Endodermal cell (in vitro differentiated cells): ENCODE measurements at regions not wholly inside any gene's neighbourhood (a gene's known extent, or its start where the extent isn't known, plus 50 kb on each side); places are given as distances from the start of the nearest gene placed in this dataset.
"Not testable (repeated sequence)": the region's sequence is repeated elsewhere in the genome, so short reads cannot be mapped to it uniquely, and the experiment has no call there.

Source experiments
- DNase-seq: peaks from one replicate; pipeline ENCODE4 v3.0.0-alpha.2; 2017
- H3K27ac ChIP-seq: 2 replicates; pipeline ENCODE4 v1.5.1; 2013; ENCODE audit warnings: mild to moderate bottlenecking, low read depth, low read length, moderate library complexity
- H3K27me3 ChIP-seq: 2 replicates; pipeline ENCODE4 v1.6.1; 2013; ENCODE audit warnings: mild to moderate bottlenecking, low read length, moderate library complexity; ENCODE audit not compliant: insufficient read depth, control insufficient read depth, poor library complexity, severe bottlenecking
- H3K36me3 ChIP-seq: 2 replicates; pipeline ENCODE4 v1.7.0; 2013; ENCODE audit warnings: mild to moderate bottlenecking, low read length, moderate library complexity; ENCODE audit not compliant: control insufficient read depth, insufficient read depth
- H3K4me1 ChIP-seq: one replicate; pipeline ENCODE4 v1.7.0; 2013; ENCODE audit warnings: low read length; ENCODE audit not compliant: control insufficient read depth, insufficient read depth
- H3K4me3 ChIP-seq: 2 replicates; pipeline ENCODE4 v1.5.1; 2013; ENCODE audit warnings: mild to moderate bottlenecking, low read length, moderate library complexity
- H3K9ac ChIP-seq: 2 replicates; pipeline ENCODE4 v1.6.1; 2013; ENCODE audit warnings: mild to moderate bottlenecking, low read length, moderate library complexity; ENCODE audit not compliant: poor library complexity, severe bottlenecking; ENCODE audit errors: extremely low read depth
- H3K9me3 ChIP-seq: 2 replicates; pipeline ENCODE4 v1.6.1; 2013; ENCODE audit warnings: mild to moderate bottlenecking, low read length, moderate library complexity; ENCODE audit not compliant: control insufficient read depth
- H3K27ac Mint-ChIP-seq: 2 replicates; pipeline ENCODE4 v1.8.0; 2020; ENCODE audit warnings: mixed read lengths
- H3K27me3 Mint-ChIP-seq: 2 replicates; pipeline ENCODE4 v1.8.0; 2021; ENCODE audit warnings: mild to moderate bottlenecking, mixed read lengths; ENCODE audit not compliant: insufficient read depth
- H3K36me3 Mint-ChIP-seq: 2 replicates; pipeline ENCODE4 v1.8.0; 2020; ENCODE audit warnings: low read depth, mixed read lengths
- H3K4me1 Mint-ChIP-seq: 2 replicates; pipeline ENCODE4 v1.8.0; 2020; ENCODE audit warnings: mixed read lengths
- H3K4me3 Mint-ChIP-seq: 2 replicates; pipeline ENCODE4 v1.8.0; 2020; ENCODE audit warnings: mild to moderate bottlenecking, moderate library complexity, mixed read lengths
- H3K9me3 Mint-ChIP-seq: 2 replicates; pipeline ENCODE4 v1.8.0; 2020; ENCODE audit warnings: mild to moderate bottlenecking, mixed read lengths
- CTCF ChIP-seq: fragments of 200-600 bp; sonication (generic); conservative IDR thresholded peaks from 2 replicates; pipeline ENCODE4 v1.5.0; 2021; ENCODE audit warnings: antibody characterized with exemption, mild to moderate bottlenecking
- WGBS, 2 experiments: methylation state at CpG; one replicate each; pipeline versions ENCODE4 v1.1.5 to v1.1.7; 2013; ENCODE audit warnings: missing lambda C conversion rate in 2 of 2, mixed read lengths in 1 of 2; ENCODE audit not compliant: insufficient coverage in 1 of 2, insufficient read length in 1 of 2; 5-methylcytosine and 5-hydroxymethylcytosine counted together

GRCh38 chr2:176902454-176902853, 310.1 kb upstream of the HNRNPA3 start:
- no peak for DNase-seq
- no peaks in the 10 kb centered on the region for H3K4me1 ChIP-seq
- no peaks in the 10 kb centered on the region for H3K36me3 ChIP-seq
- H3K27ac ChIP-seq: no peak overlapping the region
- H3K4me3 ChIP-seq: no peak overlapping the region
- Mint-ChIP-seq H3K4me1 (no peaks in the 10 kb centered on the region), H3K9me3 (peaks cover 4% of the 10 kb centered on the region), H3K36me3 (no peaks in the 10 kb centered on the region), H3K27ac (no peak overlapping the region), H3K27me3 (no peaks in the 10 kb centered on the region), H3K4me3 (no peak overlapping the region)
- H3K9me3 ChIP-seq: no peaks in the 10 kb centered on the region
- H3K27me3 ChIP-seq: no peaks in the 10 kb centered on the region
- no peak overlapping the region for H3K9ac ChIP-seq
- 80 to 88% methylated on average over 3 to 4 of the region's 4 CpGs for WGBS, 2 experiments
- TF ChIP-seq CTCF: no peak

- H3K36me3 ChIP-seq, H3K9me3 ChIP-seq, H3K36me3 Mint-ChIP-seq, H3K27ac Mint-ChIP-seq, H3K9me3 Mint-ChIP-seq, H3K4me1 Mint-ChIP-seq, H3K4me1 ChIP-seq, H3K27ac ChIP-seq, H3K27me3 Mint-ChIP-seq, H3K4me3 ChIP-seq, DNase-seq, H3K27me3 ChIP-seq, H3K9ac ChIP-seq, H3K4me3 Mint-ChIP-seq: not testable (repeated sequence)
- WGBS, 2 experiments: 95 to 100% methylated on average over 1 to 2 of the region's 2 CpGs
These were observed 308.5 kb upstream of the HNRNPA3 start for GRCh38 chr2:176904053-176904452.

- Mint-ChIP-seq H3K4me1 (no peaks in the 10 kb centered on the region), H3K36me3 (no peaks in the 10 kb centered on the region), H3K27ac (no peak overlapping the region), H3K27me3 (no peaks in the 10 kb centered on the region), H3K9me3 (peaks cover 4% of the 10 kb centered on the region), H3K4me3 (no peak overlapping the region)
- TF ChIP-seq CTCF: no peak
- H3K36me3 ChIP-seq: no peaks in the 10 kb centered on the region
- no peak overlapping the region for H3K4me3 ChIP-seq
- no peak overlapping the region for H3K27ac ChIP-seq
- H3K4me1 ChIP-seq: no peaks in the 10 kb centered on the region
- 77 to 83% methylated on average over 3 of the region's 3 CpGs for whole genome bisulfite sequencing, 2 experiments
- H3K27me3 ChIP-seq: no peaks in the 10 kb centered on the region
- no peaks in the 10 kb centered on the region for H3K9me3 ChIP-seq
- H3K9ac ChIP-seq: no peak overlapping the region
- no peak for DNase-seq
These were observed 305.3 kb upstream of the HNRNPA3 start for GRCh38 chr2:176907341-176907740.

- no peak for TF ChIP-seq CTCF
- H3K4me3 ChIP-seq: no peak overlapping the region
- Mint-ChIP-seq H3K4me1 (no peaks in the 10 kb centered on the region), H3K9me3 (no peaks in the 10 kb centered on the region), H3K27ac (no peak overlapping the region), H3K4me3 (no peak overlapping the region), H3K27me3 (no peaks in the 10 kb centered on the region), H3K36me3 (no peaks in the 10 kb centered on the region)
- no peak for DNase-seq
- no peaks in the 10 kb centered on the region for H3K4me1 ChIP-seq
- no peak overlapping the region for H3K27ac ChIP-seq
- no peaks in the 10 kb centered on the region for H3K27me3 ChIP-seq
- no peaks in the 10 kb centered on the region for H3K36me3 ChIP-seq
- H3K9ac ChIP-seq: no peak overlapping the region
- H3K9me3 ChIP-seq: no peaks in the 10 kb centered on the region
- WGBS, 2 experiments: 83% methylated on average over 2 to 3 of the region's 3 CpGs
These were observed 301.8 kb upstream of the HNRNPA3 start for GRCh38 chr2:176910828-176911227.
